ENCODE measurements at regions not wholly inside any gene's neighbourhood (a gene's known extent, or its start where the extent isn't known, plus 50 kb on each side); places are given as distances from the start of the nearest gene placed in this dataset.

GRCh38 chr21:45592208-45592619, 50.0 kb upstream of the SLC19A1 start:
- H3K4me1 Mint-ChIP-seq (ENCODE audit: low read depth in 2 of 2) = peaks cover 4 to 7% of the 10 kb centered on the region in 2 donors
- peak; percentile 29 for DNase-seq (ENCODE audit: low spot score)
- peak in 1 of 2 donors; percentile 68 for ATAC-seq
- H3K9me3 Mint-ChIP-seq = no peaks in the 10 kb centered on the region
- peaks cover 8% of the 10 kb centered on the region for H3K36me3 Mint-ChIP-seq
- no peak overlapping the region for H3K4me3 Mint-ChIP-seq
- H3K27me3 Mint-ChIP-seq = peaks cover 22 to 29% of the 10 kb centered on the region in 2 donors
- no peak overlapping the region for H3K27ac Mint-ChIP-seq

- no peak for DNase-seq (ENCODE audit: low spot score)
- no peaks in the 10 kb centered on the region for H3K9me3 Mint-ChIP-seq
- H3K27me3 Mint-ChIP-seq = peaks cover 17 to 26% of the 10 kb centered on the region in 2 donors
- no peak overlapping the region for H3K4me3 Mint-ChIP-seq
- no peak overlapping the region for H3K27ac Mint-ChIP-seq
- peaks cover 4 to 7% of the 10 kb centered on the region in 2 donors for H3K4me1 Mint-ChIP-seq (ENCODE audit: low read depth in 2 of 2)
- no peak for ATAC-seq
- peaks cover 3% of the 10 kb centered on the region for H3K36me3 Mint-ChIP-seq
Observed at GRCh38 chr21:45592626-45593134, 50.4 kb upstream of the SLC19A1 start.

GRCh38 chr21:45593162-45594022, 50.1 kb upstream of the PCBP3 start:
- DNase-seq (ENCODE audit: low spot score) (peak; percentile 41), ATAC-seq (no peak)
- peak overlapping the region in 1 of 2 donors; percentile 2 for H3K27ac Mint-ChIP-seq
- peaks cover 10 to 19% of the 10 kb centered on the region in 2 donors for H3K27me3 Mint-ChIP-seq
- H3K9me3 Mint-ChIP-seq = no peaks in the 10 kb centered on the region
- H3K4me1 Mint-ChIP-seq (ENCODE audit: low read depth in 2 of 2) = peaks cover 4 to 7% of the 10 kb centered on the region in 2 donors
- H3K4me3 Mint-ChIP-seq = peak overlapping the region; percentile 2
- no peaks in the 10 kb centered on the region for H3K36me3 Mint-ChIP-seq

Measured in natural killer cell treated with Interleukin-12 subunit alpha and Interleukin-12 subunit beta and Interleukin-15 and Interleukin-18, amount 100 ng/mL, for 72 hours (primary cell).